ENCODE measurements at regions not wholly inside any gene's neighbourhood (a gene's known extent, or its start where the extent isn't known, plus 50 kb on each side); places are given as distances from the start of the nearest gene placed in this dataset.
"Not testable (repeated sequence)": the region's sequence is repeated elsewhere in the genome, so short reads cannot be mapped to it uniquely, and the experiment has no call there.

DNA sequence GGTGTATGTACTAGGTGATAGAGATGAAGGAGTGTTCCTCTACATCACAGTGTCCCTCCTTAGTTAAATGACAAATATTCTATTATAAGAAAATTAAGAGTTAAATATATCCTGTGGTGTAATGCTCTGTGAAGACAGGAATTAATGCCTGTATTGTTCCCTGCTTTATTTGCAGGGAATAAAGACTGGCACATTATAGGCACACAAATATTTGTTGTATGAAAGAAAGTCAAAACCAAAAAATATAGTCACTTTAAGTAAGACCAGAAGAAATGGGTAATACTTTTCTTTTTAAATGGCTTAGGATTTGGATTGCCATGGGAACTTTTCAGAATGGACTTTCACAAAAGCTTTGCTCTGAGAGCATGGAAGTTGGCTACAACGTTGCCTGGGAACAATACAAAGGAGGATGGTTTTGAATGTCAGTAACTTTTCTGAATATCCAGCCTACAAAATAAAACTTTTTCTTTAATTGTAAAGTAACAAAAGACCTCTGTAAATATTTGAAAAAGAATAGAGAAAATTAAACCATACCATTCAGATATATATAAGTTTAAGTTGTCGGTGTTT lies 158.0 kb upstream of the P2RY1 start:
- Mint-ChIP-seq H3K36me3 (ENCODE audit: low read depth) (no peaks in the 10 kb centered on the region), H3K4me3 (no peak overlapping the region), H3K9me3 (no peaks in the 10 kb centered on the region), H3K4me1 (ENCODE audit: low read depth) (peaks cover 4% of the 10 kb centered on the region), H3K27me3 (no peaks in the 10 kb centered on the region), H3K27ac (no peak overlapping the region)
- intact Hi-C loops (cut with micrococcal nuclease): no loop called here

DNA sequence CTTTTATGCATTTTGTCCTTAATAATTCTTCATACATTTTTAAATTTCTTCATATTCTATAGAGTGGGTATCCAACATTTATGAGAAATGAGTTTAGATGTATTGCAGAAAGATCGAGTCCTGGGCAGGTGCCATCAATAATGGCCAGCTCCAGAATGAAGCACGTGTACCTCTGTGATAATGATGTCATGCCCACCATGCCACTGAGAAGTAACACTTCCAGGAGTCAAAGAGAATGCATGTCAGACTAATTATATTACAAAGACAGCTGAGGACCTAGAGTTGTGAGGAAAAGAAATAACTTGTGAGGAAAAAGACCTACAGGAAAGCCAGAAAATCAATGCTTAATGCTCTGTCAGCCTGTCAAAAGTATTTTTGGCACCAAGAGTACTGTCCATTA lies 157.4 kb upstream of the P2RY1 start:
- intact Hi-C loops (cut with micrococcal nuclease): no loop called here
- H3K4me3 Mint-ChIP-seq: no peak overlapping the region
- H3K4me1 Mint-ChIP-seq (ENCODE audit: low read depth): no peaks in the 10 kb centered on the region
- no peak overlapping the region for H3K27ac Mint-ChIP-seq
- no peaks in the 10 kb centered on the region for H3K27me3 Mint-ChIP-seq
- no peaks in the 10 kb centered on the region for H3K36me3 Mint-ChIP-seq (ENCODE audit: low read depth)
- no peaks in the 10 kb centered on the region for H3K9me3 Mint-ChIP-seq

DNA sequence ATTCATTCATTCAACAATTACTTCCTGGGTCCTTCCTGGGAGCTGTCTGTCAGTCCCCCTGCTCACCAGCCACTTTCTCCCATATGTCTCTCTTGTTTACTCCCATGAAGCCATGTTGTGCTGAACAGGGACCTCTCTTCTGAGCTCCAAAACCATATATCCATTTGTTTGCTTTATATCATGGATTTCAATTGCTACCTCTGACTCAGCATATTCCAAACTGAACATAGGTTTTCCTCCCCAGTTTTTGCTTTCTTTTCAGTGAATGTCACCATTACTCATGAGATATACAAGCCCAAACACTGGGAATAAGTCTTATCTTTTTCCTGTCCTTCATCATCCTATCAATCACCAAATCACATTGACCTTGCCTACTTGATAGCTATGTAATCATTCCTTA lies 152.5 kb upstream of the P2RY1 start:
- no peaks in the 10 kb centered on the region for H3K27me3 Mint-ChIP-seq
- intact Hi-C loops (cut with micrococcal nuclease): no loop called here
- H3K36me3 Mint-ChIP-seq (ENCODE audit: low read depth): no peaks in the 10 kb centered on the region
- no peak overlapping the region for H3K27ac Mint-ChIP-seq
- no peaks in the 10 kb centered on the region for H3K4me1 Mint-ChIP-seq (ENCODE audit: low read depth)
- no peak overlapping the region for H3K4me3 Mint-ChIP-seq
- H3K9me3 Mint-ChIP-seq: peaks cover 13% of the 10 kb centered on the region

DNA sequence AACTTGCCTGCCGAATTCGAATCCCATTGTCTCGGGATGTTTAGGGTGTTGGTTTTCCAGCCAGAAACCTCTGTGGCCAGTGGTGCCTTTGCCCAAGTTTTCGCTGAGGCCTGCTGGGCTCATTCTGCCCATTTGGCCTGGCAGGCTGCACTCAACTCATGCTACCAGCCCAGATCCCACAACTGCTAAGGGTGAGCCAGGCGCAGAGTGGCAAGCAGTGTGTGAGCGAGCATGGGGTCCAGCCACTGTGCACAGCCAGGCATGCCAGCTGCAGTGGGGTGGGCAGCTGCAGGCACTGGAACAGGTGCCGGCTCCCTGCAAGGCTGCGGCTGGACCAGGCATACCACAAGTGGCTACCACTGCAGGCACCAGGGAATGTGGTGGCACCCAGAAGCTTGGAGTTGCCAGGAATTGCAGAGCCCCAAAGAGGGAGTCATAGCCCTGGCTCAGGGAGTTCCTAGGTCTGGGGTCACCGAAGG lies 151.4 kb upstream of the P2RY1 start:
- Mint-ChIP-seq H3K27ac (no peak overlapping the region), H3K9me3 (peaks cover 13% of the 10 kb centered on the region), H3K36me3 (ENCODE audit: low read depth) (no peaks in the 10 kb centered on the region), H3K4me1 (ENCODE audit: low read depth) (no peaks in the 10 kb centered on the region), H3K4me3 (no peak overlapping the region), H3K27me3 (no peaks in the 10 kb centered on the region)
- intact Hi-C loops (cut with micrococcal nuclease): no loop called here

DNA sequence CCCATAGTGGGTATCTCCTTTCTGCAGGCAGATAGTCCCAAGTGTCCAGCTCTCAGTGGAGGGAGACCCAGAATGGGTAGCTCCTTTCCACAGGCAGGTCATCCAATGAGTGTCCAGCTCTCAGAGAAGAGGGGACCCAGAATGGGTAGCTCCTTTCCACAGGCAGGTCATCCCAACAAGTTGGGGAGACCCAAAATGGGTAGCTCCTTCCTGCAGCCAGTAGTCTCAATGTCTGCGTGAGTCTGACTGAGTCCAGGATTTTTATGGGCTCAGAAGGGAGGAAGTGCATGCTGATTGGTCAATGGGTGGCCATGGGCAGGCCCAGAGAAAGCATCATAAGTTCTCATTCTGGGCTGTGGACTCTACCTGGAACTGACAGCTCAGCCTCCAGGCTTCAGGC lies 150.7 kb upstream of the P2RY1 start:
- H3K27ac Mint-ChIP-seq: no peak overlapping the region
- H3K27me3 Mint-ChIP-seq: no peaks in the 10 kb centered on the region
- H3K4me3 Mint-ChIP-seq: no peak overlapping the region
- H3K9me3 Mint-ChIP-seq: peaks cover 16% of the 10 kb centered on the region
- no peaks in the 10 kb centered on the region for H3K36me3 Mint-ChIP-seq (ENCODE audit: low read depth)
- H3K4me1 Mint-ChIP-seq (ENCODE audit: low read depth): no peaks in the 10 kb centered on the region
- intact Hi-C loops (cut with micrococcal nuclease): no loop called here

DNA sequence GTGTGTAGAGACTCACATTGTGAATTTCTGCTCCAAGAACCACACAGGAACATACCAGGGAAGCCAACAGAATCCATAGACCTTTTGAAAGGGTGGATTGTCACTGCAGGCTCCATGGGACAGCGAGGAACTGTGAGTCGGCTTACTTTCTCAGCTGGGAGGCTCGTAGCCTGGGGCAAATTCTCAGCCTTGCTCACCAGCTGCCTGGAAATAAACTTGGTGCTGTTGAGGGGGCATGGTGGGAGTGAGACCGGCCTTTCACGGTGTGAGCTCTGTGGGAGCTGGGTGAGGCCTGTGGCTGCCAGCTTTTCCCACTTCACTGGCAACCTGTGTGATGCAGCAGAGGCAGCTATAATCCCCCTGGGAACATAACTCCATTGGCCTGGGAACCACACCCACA lies 146.6 kb upstream of the P2RY1 start:
- no peak overlapping the region for H3K27ac Mint-ChIP-seq
- H3K27me3 Mint-ChIP-seq: no peaks in the 10 kb centered on the region
- intact Hi-C loops (cut with micrococcal nuclease): no loop called here
- no peaks in the 10 kb centered on the region for H3K36me3 Mint-ChIP-seq (ENCODE audit: low read depth)
- peaks cover 44% of the 10 kb centered on the region for H3K9me3 Mint-ChIP-seq
- H3K4me3 Mint-ChIP-seq: no peak overlapping the region
- no peaks in the 10 kb centered on the region for H3K4me1 Mint-ChIP-seq (ENCODE audit: low read depth)

DNA sequence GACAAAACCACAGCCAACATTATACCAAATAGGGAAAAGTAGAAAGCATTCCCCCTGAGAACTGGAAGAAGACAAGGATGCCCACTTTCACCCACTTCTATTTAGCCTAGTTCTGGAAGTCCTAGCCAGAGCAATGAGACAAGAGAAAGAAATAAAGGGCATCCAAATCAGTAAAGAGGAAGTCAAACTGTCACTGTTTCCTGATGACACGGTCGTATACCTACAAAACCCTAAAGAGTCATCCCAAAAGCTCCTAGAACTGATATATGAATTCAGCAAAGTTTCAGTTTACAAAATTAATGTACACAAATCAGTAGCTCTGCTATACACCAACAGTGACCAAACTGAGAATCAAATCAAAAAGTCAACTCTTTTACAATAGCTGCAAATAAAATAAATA lies 142.6 kb upstream of the P2RY1 start:
- intact Hi-C loops (cut with micrococcal nuclease): not testable (repeated sequence)

DNA sequence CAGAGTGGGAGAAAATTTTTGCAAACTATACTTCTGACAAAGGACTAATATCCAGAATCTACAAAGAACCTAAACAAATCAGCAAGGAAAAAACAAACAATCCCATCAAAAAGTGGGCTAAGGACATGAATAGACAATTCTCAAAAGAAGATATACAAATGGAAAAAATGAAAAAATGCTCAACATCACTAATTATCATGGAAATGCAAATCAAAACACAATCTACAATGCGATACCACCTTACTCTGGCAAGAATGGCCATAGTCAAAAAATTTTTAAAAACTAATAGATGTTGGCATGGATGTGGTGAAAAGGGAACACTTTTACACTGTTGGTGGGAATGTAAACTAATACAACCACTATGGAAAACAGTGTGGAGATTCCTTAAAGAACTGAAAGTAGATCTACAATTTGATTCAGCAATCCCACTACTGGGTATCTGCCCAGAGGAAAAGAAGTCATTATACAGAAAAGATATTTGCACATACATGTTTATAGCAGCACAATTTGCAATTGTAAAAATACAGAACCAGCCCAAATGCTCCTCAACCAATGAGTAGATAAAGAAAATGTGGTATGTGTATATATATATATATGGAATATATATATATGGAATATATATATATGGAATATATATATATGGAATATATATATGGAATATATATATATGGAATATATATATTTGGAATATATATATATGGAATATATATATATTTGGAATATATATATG lies 141.2 kb upstream of the P2RY1 start:
- H3K27me3 Mint-ChIP-seq; intact Hi-C loops (cut with micrococcal nuclease); H3K4me3 Mint-ChIP-seq; H3K4me1 Mint-ChIP-seq (ENCODE audit: low read depth); H3K27ac Mint-ChIP-seq; H3K36me3 Mint-ChIP-seq (ENCODE audit: low read depth): not testable (repeated sequence)
- peaks cover 33% of the 10 kb centered on the region for H3K9me3 Mint-ChIP-seq

More for the DNA sequence above, 142.6 kb upstream of the P2RY1 start:
- not testable (repeated sequence) for H3K27ac Mint-ChIP-seq; H3K4me3 Mint-ChIP-seq; H3K27me3 Mint-ChIP-seq; H3K36me3 Mint-ChIP-seq (ENCODE audit: low read depth); H3K4me1 Mint-ChIP-seq (ENCODE audit: low read depth)
- peaks cover 33% of the 10 kb centered on the region for H3K9me3 Mint-ChIP-seq

DNA sequence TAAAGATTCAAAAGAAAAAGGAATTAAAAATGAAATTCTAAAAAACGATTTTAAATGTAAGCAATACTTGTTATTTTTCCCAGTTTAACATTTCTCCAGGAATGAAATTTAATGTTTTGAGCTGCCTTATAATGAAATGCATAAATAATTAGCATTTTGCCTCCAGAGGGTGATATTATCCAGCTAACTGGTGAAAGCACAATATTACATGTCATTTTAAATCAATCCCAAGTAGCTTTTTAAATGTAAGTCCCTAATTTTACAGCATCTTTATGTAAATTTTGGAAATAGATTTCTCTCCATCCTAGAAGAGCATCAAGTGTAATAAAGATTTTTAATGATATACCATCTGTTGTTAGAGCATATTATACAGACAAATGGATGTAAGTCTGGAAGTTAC lies 139.1 kb upstream of the P2RY1 start:
- Mint-ChIP-seq H3K27ac (no peak overlapping the region), H3K36me3 (ENCODE audit: low read depth) (no peaks in the 10 kb centered on the region)
- intact Hi-C loops (cut with micrococcal nuclease): no loop called here

DNA sequence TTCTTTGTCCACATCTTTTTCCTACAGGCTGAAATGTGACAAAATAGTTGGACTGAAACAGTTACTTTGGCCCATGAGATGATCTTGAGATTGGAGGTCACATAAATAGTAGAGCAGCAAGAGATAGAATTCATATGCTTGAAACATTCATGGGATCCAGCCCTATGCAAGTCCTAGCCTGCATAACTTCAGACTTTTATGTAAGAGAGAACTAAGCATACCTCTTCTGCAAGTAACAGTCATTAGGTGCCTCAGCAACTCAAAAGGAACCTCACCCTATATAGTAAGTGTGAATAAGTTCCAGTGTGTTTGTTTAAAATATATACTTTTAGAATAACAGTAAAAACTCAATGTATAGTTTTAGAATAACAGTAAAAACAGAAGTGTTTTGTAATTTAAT lies 138.0 kb upstream of the P2RY1 start:
- no peaks in the 10 kb centered on the region for H3K36me3 Mint-ChIP-seq (ENCODE audit: low read depth)
- H3K4me1 Mint-ChIP-seq (ENCODE audit: low read depth): no peaks in the 10 kb centered on the region
- H3K27ac Mint-ChIP-seq: no peak overlapping the region
- peaks cover 3% of the 10 kb centered on the region for H3K9me3 Mint-ChIP-seq
- H3K4me3 Mint-ChIP-seq: no peak overlapping the region
- no peaks in the 10 kb centered on the region for H3K27me3 Mint-ChIP-seq
- intact Hi-C loops (cut with micrococcal nuclease): no loop called here

More for the DNA sequence above, 139.1 kb upstream of the P2RY1 start:
- peaks cover 14% of the 10 kb centered on the region for H3K9me3 Mint-ChIP-seq
- H3K4me3 Mint-ChIP-seq: no peak overlapping the region
- H3K27me3 Mint-ChIP-seq: no peaks in the 10 kb centered on the region
- H3K4me1 Mint-ChIP-seq (ENCODE audit: low read depth): no peaks in the 10 kb centered on the region

DNA sequence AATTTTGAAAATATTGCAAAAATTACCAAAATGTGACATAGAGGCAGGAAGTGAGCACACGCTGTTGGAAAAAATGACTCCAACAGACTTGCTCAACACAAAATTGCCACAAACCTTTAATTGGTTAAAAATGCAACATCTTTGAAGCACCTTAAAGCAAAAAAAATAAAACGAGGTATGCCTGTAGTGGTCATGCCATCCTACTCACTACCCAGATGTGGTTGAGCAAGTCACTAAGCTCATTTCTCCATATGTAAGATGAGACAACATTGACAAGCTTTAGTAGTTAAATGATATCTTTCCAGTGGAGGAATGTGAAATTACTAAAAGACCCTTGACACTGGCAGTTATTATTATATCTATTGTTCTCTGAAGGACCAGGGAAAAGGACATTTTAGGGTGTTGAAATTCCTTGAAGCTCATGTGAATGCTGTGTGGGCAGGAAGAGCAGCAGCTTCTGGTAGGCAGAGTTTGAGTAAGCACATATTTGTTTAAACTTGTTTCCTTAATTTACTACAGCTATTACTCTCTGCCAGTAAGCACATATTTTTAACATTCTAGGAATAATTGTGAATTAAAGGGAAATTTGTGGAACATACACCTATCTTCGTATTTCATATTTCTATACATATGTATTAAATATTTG lies 131.6 kb upstream of the P2RY1 start:
- intact Hi-C loops (cut with micrococcal nuclease): no loop called here
- Mint-ChIP-seq H3K36me3 (ENCODE audit: low read depth) (no peaks in the 10 kb centered on the region), H3K9me3 (no peaks in the 10 kb centered on the region), H3K27ac (no peak overlapping the region), H3K4me1 (ENCODE audit: low read depth) (no peaks in the 10 kb centered on the region), H3K4me3 (no peak overlapping the region), H3K27me3 (no peaks in the 10 kb centered on the region)

DNA sequence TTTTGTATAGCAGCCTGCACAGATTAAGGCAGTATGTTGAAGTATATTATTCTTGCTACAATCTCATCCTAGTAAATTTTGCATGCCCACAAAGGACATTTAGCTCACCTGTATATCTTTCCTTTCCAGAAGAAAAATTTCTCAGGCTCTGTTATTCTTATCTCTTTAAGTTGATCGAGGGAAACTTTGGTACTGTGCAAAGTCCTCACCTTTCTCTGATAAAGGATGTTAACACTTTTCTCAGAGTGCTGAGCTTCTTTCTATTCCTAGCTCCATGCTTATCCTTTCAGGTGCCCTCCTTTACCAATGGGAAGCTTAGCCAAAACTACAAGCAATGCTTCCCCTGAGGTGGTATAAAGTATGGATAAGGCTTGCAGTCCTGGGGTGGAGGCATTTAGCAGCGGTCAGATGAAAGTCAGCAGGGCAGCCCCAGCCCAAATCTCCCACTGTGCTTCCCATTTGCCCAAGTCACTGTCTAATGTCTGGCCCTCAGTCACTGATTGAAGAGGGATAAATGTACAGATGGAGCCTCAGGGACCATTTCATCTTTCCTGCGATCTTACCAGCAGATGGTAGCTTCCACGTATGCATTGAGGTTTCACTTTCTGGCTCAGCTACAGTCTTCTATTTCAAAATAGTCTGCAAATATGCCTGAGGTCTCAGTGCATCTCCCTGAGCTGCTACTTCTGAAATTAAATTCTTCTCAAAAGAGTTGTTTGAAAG lies 127.8 kb upstream of the P2RY1 start:
- no peaks in the 10 kb centered on the region for H3K4me1 Mint-ChIP-seq (ENCODE audit: low read depth)
- H3K27me3 Mint-ChIP-seq: no peaks in the 10 kb centered on the region
- no peak overlapping the region for H3K27ac Mint-ChIP-seq
- no peaks in the 10 kb centered on the region for H3K36me3 Mint-ChIP-seq (ENCODE audit: low read depth)
- no peaks in the 10 kb centered on the region for H3K9me3 Mint-ChIP-seq
- intact Hi-C loops (cut with micrococcal nuclease): no loop called here
- peak overlapping the region; percentile 28 for H3K4me3 Mint-ChIP-seq

DNA sequence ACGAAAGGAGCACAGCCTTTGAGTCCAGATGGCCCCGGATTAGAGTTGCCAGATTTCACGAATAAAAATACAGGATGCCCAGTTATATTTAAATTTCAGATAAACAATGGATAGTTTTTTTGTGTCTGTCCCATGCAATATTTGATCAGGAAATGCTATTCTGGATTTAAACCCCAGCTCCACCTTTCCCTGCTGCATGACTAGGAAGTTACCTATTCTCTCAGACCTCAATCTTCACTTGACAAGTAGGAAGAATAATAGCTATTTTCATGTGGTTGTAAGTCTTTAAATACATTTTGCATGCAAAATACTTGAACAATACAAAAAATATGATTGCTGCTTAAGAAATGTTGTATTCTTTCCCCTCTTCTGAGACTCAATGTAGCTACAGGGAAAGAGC lies 125.3 kb upstream of the P2RY1 start:
- no peaks in the 10 kb centered on the region for H3K27me3 Mint-ChIP-seq
- no peaks in the 10 kb centered on the region for H3K36me3 Mint-ChIP-seq (ENCODE audit: low read depth)
- H3K27ac Mint-ChIP-seq: no peak overlapping the region
- H3K9me3 Mint-ChIP-seq: no peaks in the 10 kb centered on the region
- no peak overlapping the region for H3K4me3 Mint-ChIP-seq
- no peaks in the 10 kb centered on the region for H3K4me1 Mint-ChIP-seq (ENCODE audit: low read depth)
- intact Hi-C loops (cut with micrococcal nuclease): no loop called here

DNA sequence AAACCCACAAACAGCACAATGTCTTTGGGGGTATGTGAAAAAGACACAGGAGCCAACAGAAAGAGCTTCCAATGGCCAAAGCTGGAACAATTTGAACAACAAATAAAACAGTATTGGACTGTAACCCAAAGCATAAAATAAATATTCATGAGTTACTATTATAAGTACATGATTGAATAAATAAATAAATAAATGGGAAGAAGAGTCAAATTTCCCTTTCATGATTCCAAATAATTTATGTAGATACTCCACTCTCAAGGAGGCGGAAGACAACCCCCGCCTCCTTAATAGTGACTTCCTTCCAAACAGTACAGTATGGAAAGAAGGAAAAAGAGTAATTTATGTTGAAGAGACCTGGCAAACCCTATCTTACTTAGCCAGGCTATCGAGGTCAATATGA lies 124.4 kb upstream of the P2RY1 start:
- no peaks in the 10 kb centered on the region for H3K4me1 Mint-ChIP-seq (ENCODE audit: low read depth)
- no peaks in the 10 kb centered on the region for H3K36me3 Mint-ChIP-seq (ENCODE audit: low read depth)
- H3K9me3 Mint-ChIP-seq: no peaks in the 10 kb centered on the region
- H3K27me3 Mint-ChIP-seq: no peaks in the 10 kb centered on the region
- H3K4me3 Mint-ChIP-seq: no peak overlapping the region
- no peak overlapping the region for H3K27ac Mint-ChIP-seq
- intact Hi-C loops (cut with micrococcal nuclease): no loop called here

Measured in dendritic cell treated with granulocyte-macrophage colony-stimulating factor and Interleukin-4, amounts not matched to agents 40 ng/mL and 50 ng/mL, for 4 days (primary cell).